ENCODE measurements at regions not wholly inside any gene's neighbourhood (a gene's known extent, or its start where the extent isn't known, plus 50 kb on each side); places are given as distances from the start of the nearest gene placed in this dataset.

GRCh38 chr6:65814071-65814470 is 107.0 kb upstream of the EYS start:
- H3K4me1 ChIP-seq (ENCODE audit: control insufficient read depth, insufficient read depth, low read length): no peaks in the 10 kb centered on the region
- no peaks in the 10 kb centered on the region for H3K4me1 Mint-ChIP-seq
- H3K27me3 ChIP-seq (ENCODE audit: control insufficient read depth, insufficient read depth, low read length): no peaks in the 10 kb centered on the region
- no peak overlapping the region for H3K27ac Mint-ChIP-seq
- no peak for DNase-seq
- intact Hi-C loops (cut with micrococcal nuclease): no loop called here
- H3K9me3 Mint-ChIP-seq: peaks cover 10 to 15% of the 10 kb centered on the region in 2 donors
- no peaks in the 10 kb centered on the region for H3K36me3 Mint-ChIP-seq
- no peaks in the 10 kb centered on the region for H3K9me3 ChIP-seq (ENCODE audit: control insufficient read depth, insufficient read depth, low read length)
- no peaks in the 10 kb centered on the region for H3K27me3 Mint-ChIP-seq (ENCODE audit: low read depth in 2 of 2)
- no peak overlapping the region for H3K4me3 ChIP-seq (ENCODE audit: low read length)
- H3K4me3 Mint-ChIP-seq: no peak overlapping the region
- H3K36me3 ChIP-seq (ENCODE audit: control insufficient read depth, insufficient read depth, low read length): no peaks in the 10 kb centered on the region
- TF ChIP-seq CTCF (IDR thresholded peaks at IDR 0.05): no peak
- 81% methylated on average over 2 of the region's 3 CpGs for WGBS (ENCODE audit: insufficient coverage)
- no peak overlapping the region for H3K27ac ChIP-seq (ENCODE audit: low read length)
- ATAC-seq: no peak

- Histone ChIP-seq H3K27ac (ENCODE audit: low read length) (no peak overlapping the region), H3K9me3 (ENCODE audit: control insufficient read depth, insufficient read depth, low read length) (peaks cover 2% of the 10 kb centered on the region), H3K27me3 (ENCODE audit: control insufficient read depth, insufficient read depth, low read length) (no peaks in the 10 kb centered on the region), H3K4me1 (ENCODE audit: control insufficient read depth, insufficient read depth, low read length) (no peaks in the 10 kb centered on the region), H3K36me3 (ENCODE audit: control insufficient read depth, insufficient read depth, low read length) (no peaks in the 10 kb centered on the region), H3K4me3 (ENCODE audit: low read length) (no peak overlapping the region)
- H3K36me3 Mint-ChIP-seq: no peaks in the 10 kb centered on the region
- no peaks in the 10 kb centered on the region for H3K4me1 Mint-ChIP-seq
- no peak overlapping the region for H3K4me3 Mint-ChIP-seq
- H3K27me3 Mint-ChIP-seq (ENCODE audit: low read depth in 2 of 2): no peaks in the 10 kb centered on the region
- DNase-seq (no peak), ATAC-seq (no peak)
- peaks cover 15 to 19% of the 10 kb centered on the region in 2 donors for H3K9me3 Mint-ChIP-seq
- no peak overlapping the region for H3K27ac Mint-ChIP-seq
- intact Hi-C loops (cut with micrococcal nuclease): no loop called here
- no peak for TF ChIP-seq CTCF (IDR thresholded peaks at IDR 0.05)
Observed at GRCh38 chr6:65803186-65803585, 96.2 kb upstream of the EYS start.

- DNase-seq (no peak), ATAC-seq (no peak)
- H3K27me3 Mint-ChIP-seq (ENCODE audit: low read depth in 2 of 2): no peaks in the 10 kb centered on the region
- H3K27ac Mint-ChIP-seq: no peak overlapping the region
- intact Hi-C loops (cut with micrococcal nuclease): no loop called here
- no peak overlapping the region for H3K4me3 Mint-ChIP-seq
- Histone ChIP-seq H3K4me3 (ENCODE audit: low read length) (no peak overlapping the region), H3K4me1 (ENCODE audit: control insufficient read depth, insufficient read depth, low read length) (no peaks in the 10 kb centered on the region), H3K36me3 (ENCODE audit: control insufficient read depth, insufficient read depth, low read length) (no peaks in the 10 kb centered on the region), H3K9me3 (ENCODE audit: control insufficient read depth, insufficient read depth, low read length) (no peaks in the 10 kb centered on the region), H3K27ac (ENCODE audit: low read length) (no peak overlapping the region), H3K27me3 (ENCODE audit: control insufficient read depth, insufficient read depth, low read length) (no peaks in the 10 kb centered on the region)
- no peak for TF ChIP-seq CTCF (IDR thresholded peaks at IDR 0.05)
- no peaks in the 10 kb centered on the region for H3K4me1 Mint-ChIP-seq
- H3K9me3 Mint-ChIP-seq: peaks cover 12% of the 10 kb centered on the region in 2 donors
- no peaks in the 10 kb centered on the region for H3K36me3 Mint-ChIP-seq
Observed at GRCh38 chr6:65799389-65799788, 92.4 kb upstream of the EYS start.

GRCh38 chr6:65798280-65799014 is 91.4 kb upstream of the EYS start:
- Histone ChIP-seq H3K27me3 (ENCODE audit: control insufficient read depth, insufficient read depth, low read length) (no peaks in the 10 kb centered on the region), H3K9me3 (ENCODE audit: control insufficient read depth, insufficient read depth, low read length) (no peaks in the 10 kb centered on the region), H3K4me1 (ENCODE audit: control insufficient read depth, insufficient read depth, low read length) (no peaks in the 10 kb centered on the region), H3K27ac (ENCODE audit: low read length) (no peak overlapping the region), H3K4me3 (ENCODE audit: low read length) (no peak overlapping the region), H3K36me3 (ENCODE audit: control insufficient read depth, insufficient read depth, low read length) (no peaks in the 10 kb centered on the region)
- no peaks in the 10 kb centered on the region for H3K4me1 Mint-ChIP-seq
- no peaks in the 10 kb centered on the region for H3K27me3 Mint-ChIP-seq (ENCODE audit: low read depth in 2 of 2)
- intact Hi-C loops (cut with micrococcal nuclease): no loop called here
- H3K36me3 Mint-ChIP-seq: peaks cover 4% of the 10 kb centered on the region
- no peak for TF ChIP-seq CTCF (IDR thresholded peaks at IDR 0.05)
- no peak overlapping the region for H3K4me3 Mint-ChIP-seq
- no peak overlapping the region for H3K27ac Mint-ChIP-seq
- ATAC-seq (no peak), DNase-seq (no peak)
- peaks cover 12 to 14% of the 10 kb centered on the region in 2 donors for H3K9me3 Mint-ChIP-seq
- WGBS (ENCODE audit: insufficient coverage): 62% methylated on average over 3 of the region's 3 CpGs
